GM13977 (cell line): ENCODE measurements at regions not wholly inside any gene's neighbourhood (a gene's known extent, or its start where the extent isn't known, plus 50 kb on each side); places are given as distances from the start of the nearest gene placed in this dataset.

ENCODE experiments used
- DNase-seq: peaks from one replicate; pipeline ENCODE4 v3.0.0; 2012; ENCODE audit warnings: low spot score
- in situ Hi-C: fragments of 300-500 bp; cut with MboI; formaldehyde crosslinking; loops from one replicate; pipeline ENCODE4 v1.12.0; 2022; ENCODE audit warnings: low sequenced_read_pairs, low pct_unique_long_range_greater_than_20kb, mixed read lengths, inconsistent platforms; ENCODE audit not compliant: unreplicated experiment
- TF ChIP-seq, protein P1 (sequence below): IDR thresholded peaks from 2 replicates; pipeline ENCODE4 v1.5.1; 2012; ENCODE audit warnings: mild to moderate bottlenecking, control low read depth; ENCODE audit not compliant: insufficient read depth; ENCODE audit errors: extremely low read depth, missing control alignments

DNA sequence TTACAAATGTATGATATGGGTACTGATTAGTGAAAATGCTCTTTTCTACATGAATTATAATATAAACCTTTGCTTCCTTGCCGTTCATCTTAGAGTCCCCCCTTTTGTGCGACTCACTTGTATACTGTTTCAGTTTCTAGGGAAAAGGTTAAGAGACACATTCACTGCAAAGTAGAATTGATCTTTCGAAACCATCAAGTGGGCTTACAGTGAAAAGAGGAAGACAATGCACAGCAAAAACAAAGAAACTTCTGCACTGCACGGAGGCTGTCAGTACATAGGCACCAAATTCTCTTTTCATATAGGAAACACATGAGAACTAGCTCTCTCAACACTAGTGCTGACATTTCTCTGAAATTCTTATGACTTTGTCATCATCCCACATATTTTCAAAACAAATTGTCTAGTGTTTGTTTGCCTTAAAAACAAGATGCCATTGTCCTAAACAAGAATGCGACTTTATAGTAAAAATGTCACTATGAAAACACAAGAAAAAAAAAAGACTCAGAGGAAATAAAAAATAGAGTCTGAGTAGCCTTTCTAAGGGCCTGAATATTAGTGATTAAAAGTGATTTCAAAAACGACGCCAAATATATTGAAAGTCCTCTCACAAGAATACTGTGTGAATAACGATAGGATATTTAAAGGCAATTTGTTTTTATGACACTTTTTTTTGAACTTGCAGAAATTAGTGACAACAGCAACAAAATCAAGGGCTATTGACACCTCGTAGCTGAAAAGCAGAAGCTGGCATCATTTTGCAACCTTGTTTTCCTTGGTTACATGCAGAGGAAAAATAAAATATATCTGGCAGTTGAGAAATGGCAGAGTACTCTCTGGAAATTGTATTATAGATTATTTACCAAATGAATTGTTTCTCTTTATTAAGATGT is 827.0 kb downstream of the BCL11A start:
- TF ChIP-seq, protein P1, sequence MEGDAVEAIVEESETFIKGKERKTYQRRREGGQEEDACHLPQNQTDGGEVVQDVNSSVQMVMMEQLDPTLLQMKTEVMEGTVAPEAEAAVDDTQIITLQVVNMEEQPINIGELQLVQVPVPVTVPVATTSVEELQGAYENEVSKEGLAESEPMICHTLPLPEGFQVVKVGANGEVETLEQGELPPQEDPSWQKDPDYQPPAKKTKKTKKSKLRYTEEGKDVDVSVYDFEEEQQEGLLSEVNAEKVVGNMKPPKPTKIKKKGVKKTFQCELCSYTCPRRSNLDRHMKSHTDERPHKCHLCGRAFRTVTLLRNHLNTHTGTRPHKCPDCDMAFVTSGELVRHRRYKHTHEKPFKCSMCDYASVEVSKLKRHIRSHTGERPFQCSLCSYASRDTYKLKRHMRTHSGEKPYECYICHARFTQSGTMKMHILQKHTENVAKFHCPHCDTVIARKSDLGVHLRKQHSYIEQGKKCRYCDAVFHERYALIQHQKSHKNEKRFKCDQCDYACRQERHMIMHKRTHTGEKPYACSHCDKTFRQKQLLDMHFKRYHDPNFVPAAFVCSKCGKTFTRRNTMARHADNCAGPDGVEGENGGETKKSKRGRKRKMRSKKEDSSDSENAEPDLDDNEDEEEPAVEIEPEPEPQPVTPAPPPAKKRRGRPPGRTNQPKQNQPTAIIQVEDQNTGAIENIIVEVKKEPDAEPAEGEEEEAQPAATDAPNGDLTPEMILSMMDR = no peak
- in situ Hi-C loops = no loop called here
- no peak for DNase-seq

DNA sequence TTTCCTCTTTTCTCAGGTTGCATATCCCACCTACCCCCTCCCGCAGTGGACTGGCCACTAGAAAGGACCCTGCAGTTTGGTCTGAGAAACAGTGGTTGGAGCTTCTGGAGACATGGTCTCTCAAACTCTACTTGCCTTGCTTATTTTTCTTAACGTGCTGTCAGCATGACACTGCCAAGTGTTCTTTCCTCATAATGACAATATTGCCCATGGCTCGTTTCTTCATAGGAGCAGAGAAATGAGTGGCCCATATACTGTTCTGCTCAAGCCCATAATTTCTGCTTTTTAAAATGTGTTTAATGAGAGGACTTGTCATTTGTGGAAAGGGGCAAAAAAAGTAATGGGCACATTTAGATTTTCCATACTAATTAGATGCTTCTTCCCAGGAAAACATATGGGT is 828.7 kb downstream of the BCL11A start:
- DNase-seq = no peak
- TF ChIP-seq, protein P1 = no peak
- in situ Hi-C loops = no loop called here

DNA sequence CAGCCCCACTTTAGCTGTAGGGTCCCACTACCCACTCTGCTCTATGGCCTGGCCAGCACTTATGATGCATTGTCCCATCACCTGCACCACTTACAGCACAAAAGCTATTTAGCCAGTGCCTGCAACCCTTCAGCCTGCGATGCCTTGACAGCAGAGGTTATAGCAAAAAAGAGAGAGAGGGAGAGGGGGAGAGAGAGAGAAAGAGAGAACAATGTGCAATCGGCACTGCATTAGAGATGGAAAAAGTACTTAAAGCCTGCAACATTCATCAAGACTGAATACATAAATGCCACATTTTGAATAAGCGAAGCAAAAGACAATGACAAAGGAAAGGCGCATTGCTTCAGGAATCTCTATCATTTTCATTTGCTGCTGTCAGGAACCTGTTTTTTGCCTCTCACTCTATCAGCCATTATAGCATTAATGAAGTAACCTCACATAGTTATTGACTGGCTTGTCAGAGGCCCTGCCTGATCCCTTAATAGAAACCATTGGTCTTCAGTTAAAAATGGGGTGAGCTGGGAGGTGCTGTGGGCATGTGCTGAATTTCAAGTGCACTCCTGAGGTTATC is 833.1 kb downstream of the BCL11A start:
- DNase-seq = no peak
- in situ Hi-C loops = no loop called here
- TF ChIP-seq, protein P1 = no peak

DNA sequence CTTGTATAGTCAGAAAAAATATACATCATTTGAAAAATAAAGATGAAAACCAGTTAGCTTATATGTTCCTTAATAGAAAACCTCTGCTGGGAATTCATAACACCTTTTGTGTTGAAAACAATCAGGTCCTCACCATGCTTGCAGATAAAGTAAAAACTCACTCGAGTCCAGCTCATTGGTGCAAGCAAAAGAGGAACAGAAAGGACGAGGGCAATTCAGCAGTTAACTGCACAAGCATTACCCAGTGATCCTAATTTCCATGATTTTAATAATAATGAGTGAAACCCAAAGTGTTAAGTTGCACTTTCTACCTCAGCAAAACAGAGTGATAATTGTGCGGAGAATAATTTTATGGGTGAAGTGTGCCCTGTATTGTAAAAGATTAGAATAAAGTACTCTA is 839.9 kb downstream of the BCL11A start:
- no peak for DNase-seq

DNA sequence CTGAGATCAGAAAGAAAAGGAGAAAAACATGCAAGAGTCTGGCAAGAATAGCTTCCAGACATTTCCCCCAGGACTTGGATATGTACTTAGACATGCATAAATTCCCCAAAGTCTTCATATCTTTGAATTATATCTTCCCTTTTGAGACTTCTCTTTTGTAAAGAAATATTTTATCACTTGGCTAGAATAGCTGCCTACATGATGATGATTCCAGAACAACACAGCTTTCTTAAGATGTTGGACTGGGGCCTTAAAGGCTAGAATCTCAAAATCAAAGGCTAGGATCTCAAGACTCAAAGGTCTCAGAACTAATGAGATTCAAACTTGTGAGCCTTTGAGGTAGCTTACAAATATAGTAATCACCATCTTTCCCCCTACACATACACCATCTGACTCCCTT is 842.3 kb downstream of the BCL11A start:
- in situ Hi-C loops = no loop called here

More for the DNA sequence above, 839.9 kb downstream of the BCL11A start:
- in situ Hi-C loops = no loop called here
- TF ChIP-seq, protein P1 = no peak

DNA sequence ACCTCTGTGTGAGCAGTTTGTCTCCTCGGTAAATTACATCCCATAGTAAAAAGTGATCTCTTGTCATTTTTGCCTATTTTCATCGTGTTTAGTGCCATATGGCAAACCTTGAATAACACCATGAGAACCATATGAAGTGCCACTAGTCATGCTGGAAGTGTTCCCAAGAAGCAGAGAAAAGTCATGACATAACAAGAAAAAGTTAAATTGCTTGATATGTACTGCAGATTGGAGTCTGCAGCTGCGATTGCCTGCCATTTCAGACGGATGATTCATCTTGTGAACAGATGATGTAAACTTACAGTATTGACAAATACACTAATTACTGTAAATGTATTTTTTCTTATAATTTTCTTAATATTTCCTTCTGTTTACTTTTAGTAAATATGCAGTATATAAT is 846.7 kb downstream of the BCL11A start:
- DNase-seq = no peak
- in situ Hi-C loops = no loop called here
- TF ChIP-seq, protein P1 = no peak

More for the DNA sequence above, 842.3 kb downstream of the BCL11A start:
- TF ChIP-seq, protein P1 = no peak
- DNase-seq = no peak
